PC-3 (cell line): ENCODE measurements at regions not wholly inside any gene's neighbourhood (a gene's known extent, or its start where the extent isn't known, plus 50 kb on each side); places are given as distances from the start of the nearest gene placed in this dataset.

ENCODE experiments used
- ATAC-seq: fragments of 200-7000 bp; cut with Tn5 transposase; 2 replicates; pipeline ENCODE4 v1.9.1; 2020; ENCODE audit warnings: mild to moderate bottlenecking, moderate library complexity
- BruUV-seq: library from RNA; stranded (reverse); fragments of 400-500 nt; replicated peaks from 2 replicates; lab custom pipeline; 2021; lab: Mats Ljungman, UMichigan
- CTCF ChIA-PET: fragments of 300-600 bp; sonication (Branson Sonifier 250); formaldehyde crosslinking; loops from one replicate; lab custom pipeline; 2022; ENCODE audit warnings: antibody characterized with exemption; lab: Charles Lee
- POLR2A ChIA-PET: fragments of 300-600 bp; sonication (Branson Sonifier 250); formaldehyde crosslinking; loops from one replicate; lab custom pipeline; 2022; ENCODE audit warnings: antibody characterized with exemption; ENCODE audit not compliant: unreplicated experiment; lab: Charles Lee
- DNase-seq: peaks from one replicate; pipeline ENCODE4 v3.0.0-alpha.2; 2015
- H2AFZ ChIP-seq: fragments of 300-600 bp; sonication (generic); 2 replicates; pipeline ENCODE4 v1.6.0; 2016; ENCODE audit warnings: antibody characterized with exemption, low read length
- H3F3A ChIP-seq: fragments of 300-600 bp; sonication (generic); one replicate; pipeline ENCODE4 v1.6.0; 2017; ENCODE audit warnings: antibody characterized with exemption, low read length, control low read depth, mild to moderate bottlenecking; ENCODE audit not compliant: unreplicated experiment
- H3K27ac ChIP-seq: fragments of 300-600 bp; sonication (generic); 2 replicates; pipeline ENCODE4 v1.5.1; 2016; ENCODE audit warnings: mild to moderate bottlenecking, low read length
- H3K27me3 ChIP-seq: fragments of 300-600 bp; sonication (generic); 2 replicates; pipeline ENCODE4 v1.6.1; 2016; ENCODE audit warnings: low read length, mixed read lengths
- H3K36me3 ChIP-seq: fragments of 300-600 bp; sonication (generic); 2 replicates; pipeline ENCODE4 v1.6.1; 2016; ENCODE audit warnings: low read depth, mixed run types, low read length, mixed read lengths
- H3K4me1 ChIP-seq: fragments of 300-600 bp; sonication (generic); 2 replicates; pipeline ENCODE4 v1.5.1; 2016; ENCODE audit warnings: low read length; ENCODE audit not compliant: insufficient read depth
- H3K4me2 ChIP-seq: fragments of 300-600 bp; sonication (generic); 2 replicates; pipeline ENCODE4 v1.6.0; 2016; ENCODE audit warnings: low read length
- H3K4me3 ChIP-seq: fragments of 300-600 bp; sonication (generic); 2 replicates; pipeline ENCODE4 v1.5.1; 2016; ENCODE audit warnings: mild to moderate bottlenecking, low read length, mixed read lengths
- H3K79me2 ChIP-seq: fragments of 300-600 bp; sonication (generic); 2 replicates; pipeline ENCODE4 v1.6.1; 2017; ENCODE audit warnings: low read length, mixed read lengths
- H3K9ac ChIP-seq: fragments of 300-600 bp; sonication (generic); 2 replicates; pipeline ENCODE4 v1.6.0; 2016; ENCODE audit warnings: mild to moderate bottlenecking, low read length
- H3K9me2 ChIP-seq: fragments of 300-600 bp; sonication (generic); replicated peaks from 2 replicates; pipeline ENCODE4 v1.6.1; 2016; ENCODE audit warnings: mixed run types, low read length, mixed read lengths
- H3K9me3 ChIP-seq: fragments of 300-600 bp; sonication (generic); 2 replicates; pipeline ENCODE4 v1.6.1; 2016; ENCODE audit warnings: low read length, mixed read lengths
- H4K20me1 ChIP-seq: fragments of 300-600 bp; sonication (generic); 2 replicates; pipeline ENCODE4 v1.6.1; 2016; ENCODE audit warnings: low read length, mixed read lengths
- EZH2 ChIP-seq: fragments of 300-600 bp; sonication (generic); IDR thresholded peaks from one replicate; pipeline ENCODE4 v1.6.1; 2017; ENCODE audit warnings: antibody characterized with exemption, mild to moderate bottlenecking, low read length; ENCODE audit not compliant: unreplicated experiment
- EZH2phosphoT487 ChIP-seq: fragments of 300-600 bp; sonication (generic); IDR thresholded peaks from 2 replicates; pipeline ENCODE4 v1.6.1; 2018; ENCODE audit warnings: mild to moderate bottlenecking, antibody characterized with exemption, low read length, borderline replicate concordance
- intact Hi-C: fragments of 100-400 bp; cut with micrococcal nuclease; formaldehyde crosslinking; loops from 2 replicates; pipeline ENCODE4 v1.9.0; 2023
- TF ChIP-seq, protein P1 (sequence below): fragments of 300-600 bp; sonication (generic); conservative IDR thresholded peaks from 2 replicates; pipeline ENCODE4 v1.5.1; 2017; ENCODE audit warnings: antibody characterized with exemption, low read depth, mild to moderate bottlenecking, low read length

DNA sequence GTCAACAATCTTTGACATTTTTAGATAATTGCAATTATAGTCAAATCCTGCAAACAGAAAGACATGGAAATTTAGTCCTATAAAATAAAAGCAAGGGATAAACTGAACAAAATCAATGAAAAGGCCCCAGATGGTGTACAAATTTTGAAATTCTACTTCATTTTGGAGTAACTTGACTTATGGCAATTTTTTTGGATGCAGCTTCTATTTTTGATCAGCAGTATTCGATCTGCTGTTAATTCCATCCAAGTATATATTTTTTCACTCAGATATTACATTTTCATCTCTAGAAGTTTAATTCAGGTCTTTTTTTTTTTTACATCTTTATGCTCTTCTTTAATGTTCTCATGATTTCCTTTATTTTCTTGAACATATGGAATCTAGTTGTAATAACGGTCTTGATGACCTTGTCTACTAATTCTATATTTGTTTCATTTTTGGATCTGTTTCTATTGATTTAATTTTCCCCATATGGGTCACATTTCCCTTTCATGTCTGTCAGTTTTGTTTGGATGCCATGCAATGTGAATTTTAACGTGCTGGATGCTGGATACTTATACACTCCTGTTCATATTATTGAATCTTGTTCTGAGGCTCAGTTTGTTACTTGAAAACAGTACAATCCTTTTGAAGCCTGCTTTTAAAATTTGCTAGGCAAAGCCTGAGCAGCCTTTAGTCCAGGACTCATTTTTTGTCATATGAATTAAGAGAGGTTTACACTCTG, 164.3 kb upstream of the FAM3C start:
- Histone ChIP-seq H3K27me3 (no peaks in the 10 kb centered on the region), H2AFZ (no peak overlapping the region), H3K9me2 (no peaks in the 10 kb centered on the region), H3K79me2 (no peaks in the 10 kb centered on the region), H4K20me1 (no peaks in the 10 kb centered on the region), H3F3A (no peaks in the 10 kb centered on the region), H3K9me3 (no peaks in the 10 kb centered on the region), H3K36me3 (no peaks in the 10 kb centered on the region), H3K4me1 (0 out of 2 replicates have a peak, but pooled peaks cover 6% of the 10 kb centered on the region), H3K9ac (no peak overlapping the region), H3K4me3 (no peak overlapping the region), H3K27ac (no peak overlapping the region), H3K4me2 (no peak overlapping the region)
- BruUV-seq: no TSS peak
- POLR2A ChIA-PET: no interaction called here
- TF ChIP-seq, protein P1, sequence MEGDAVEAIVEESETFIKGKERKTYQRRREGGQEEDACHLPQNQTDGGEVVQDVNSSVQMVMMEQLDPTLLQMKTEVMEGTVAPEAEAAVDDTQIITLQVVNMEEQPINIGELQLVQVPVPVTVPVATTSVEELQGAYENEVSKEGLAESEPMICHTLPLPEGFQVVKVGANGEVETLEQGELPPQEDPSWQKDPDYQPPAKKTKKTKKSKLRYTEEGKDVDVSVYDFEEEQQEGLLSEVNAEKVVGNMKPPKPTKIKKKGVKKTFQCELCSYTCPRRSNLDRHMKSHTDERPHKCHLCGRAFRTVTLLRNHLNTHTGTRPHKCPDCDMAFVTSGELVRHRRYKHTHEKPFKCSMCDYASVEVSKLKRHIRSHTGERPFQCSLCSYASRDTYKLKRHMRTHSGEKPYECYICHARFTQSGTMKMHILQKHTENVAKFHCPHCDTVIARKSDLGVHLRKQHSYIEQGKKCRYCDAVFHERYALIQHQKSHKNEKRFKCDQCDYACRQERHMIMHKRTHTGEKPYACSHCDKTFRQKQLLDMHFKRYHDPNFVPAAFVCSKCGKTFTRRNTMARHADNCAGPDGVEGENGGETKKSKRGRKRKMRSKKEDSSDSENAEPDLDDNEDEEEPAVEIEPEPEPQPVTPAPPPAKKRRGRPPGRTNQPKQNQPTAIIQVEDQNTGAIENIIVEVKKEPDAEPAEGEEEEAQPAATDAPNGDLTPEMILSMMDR: no peak
- no peak for TF ChIP-seq EZH2
- no peak for TF ChIP-seq EZH2phosphoT487
- intact Hi-C loops: no loop called here
- CTCF ChIA-PET: no interaction called here
- DNase-seq (no peak), ATAC-seq (no peak)

DNA sequence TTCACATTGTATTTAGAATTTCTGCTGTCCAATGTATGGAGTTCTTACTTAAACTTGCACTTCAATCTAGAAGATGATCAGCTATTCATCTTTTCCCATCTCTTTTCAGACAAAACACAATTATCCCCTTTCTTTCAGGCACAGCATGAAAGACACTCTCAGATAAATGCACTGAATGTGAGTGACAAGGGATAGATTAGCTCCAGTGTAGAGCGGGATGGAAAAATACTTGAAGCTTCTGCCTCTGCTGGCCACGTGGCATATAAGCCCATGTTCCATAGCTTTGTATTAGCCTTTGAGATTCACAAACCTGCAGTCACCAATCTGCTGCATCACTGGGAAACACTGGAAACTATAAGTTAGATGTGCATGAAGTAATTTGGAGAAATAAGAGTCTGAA, 162.2 kb upstream of the FAM3C start:
- Histone ChIP-seq H3K4me3 (no peak overlapping the region), H3K4me1 (0 out of 2 replicates have a peak, but pooled peaks cover 6% of the 10 kb centered on the region), H3K79me2 (no peaks in the 10 kb centered on the region), H3F3A (no peaks in the 10 kb centered on the region), H3K36me3 (no peaks in the 10 kb centered on the region), H3K9me2 (no peaks in the 10 kb centered on the region), H3K4me2 (no peak overlapping the region), H3K27me3 (no peaks in the 10 kb centered on the region), H2AFZ (no peak overlapping the region), H3K27ac (no peak overlapping the region), H4K20me1 (no peaks in the 10 kb centered on the region), H3K9me3 (no peaks in the 10 kb centered on the region), H3K9ac (no peak overlapping the region)
- intact Hi-C loops: loop anchor here (5.0 kb wide), 1 partner anchor 426 kb away; no protein-coding TSS in a partner anchor
- CTCF ChIA-PET: no interaction called here
- TF ChIP-seq EZH2phosphoT487: no peak
- TF ChIP-seq EZH2: no peak
- TF ChIP-seq, protein P1: no peak
- no TSS peak for BruUV-seq
- POLR2A ChIA-PET: no interaction called here
- ATAC-seq (no peak), DNase-seq (no peak)
